Body of pancreas (tissue), 4 donors: ENCODE measurements at regions not wholly inside any gene's neighbourhood (a gene's known extent, or its start where the extent isn't known, plus 50 kb on each side); places are given as distances from the start of the nearest gene placed in this dataset.

ENCODE experiments used
- POLR2A ChIP-seq, 3 donors: fragments of 450-650 bp; IDR thresholded peaks; one replicate each; pipeline ENCODE4 v1.6.1; 2016; ENCODE audit warnings: antibody characterized with exemption in 3 of 3, mild to moderate bottlenecking in 2 of 3
- TF ChIP-seq, protein P1 (sequence below), 7 experiments: fragments of 450-650 bp in 4 of 7; fragments of 200-600 bp in 3 of 7; sonication (generic) in 3 of 7; IDR thresholded peaks; one replicate each; pipeline ENCODE4 v1.5.1; 2016 to 2019; ENCODE audit warnings: antibody characterized with exemption in 7 of 7

DNA sequence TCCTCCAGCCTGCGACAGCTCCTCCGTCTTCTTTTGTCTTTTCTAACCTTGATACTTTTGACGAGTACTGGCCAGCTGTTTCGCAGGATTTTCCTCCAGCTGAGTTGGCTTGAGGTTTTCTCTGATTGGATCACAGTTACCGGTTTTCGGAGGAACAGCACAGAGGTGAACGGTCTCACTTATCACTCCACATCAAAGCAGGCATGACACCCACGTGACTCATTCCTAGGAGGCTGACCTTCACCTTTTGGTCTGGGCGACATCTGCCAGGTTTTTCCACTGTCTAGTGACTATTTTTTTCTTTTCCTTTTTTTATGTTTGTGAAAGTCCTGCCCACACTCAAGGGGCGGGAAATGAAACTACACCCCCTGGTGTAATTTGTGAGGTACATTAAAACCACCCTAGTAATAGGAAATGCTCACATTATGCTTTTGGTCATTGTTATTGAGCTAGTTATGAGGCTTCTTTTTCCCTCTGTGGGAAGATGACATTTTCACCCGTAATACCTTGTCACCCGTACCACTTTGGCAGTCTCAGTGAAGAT lies 319.2 kb downstream of the GADD45G start:
- TF ChIP-seq, protein P1, sequence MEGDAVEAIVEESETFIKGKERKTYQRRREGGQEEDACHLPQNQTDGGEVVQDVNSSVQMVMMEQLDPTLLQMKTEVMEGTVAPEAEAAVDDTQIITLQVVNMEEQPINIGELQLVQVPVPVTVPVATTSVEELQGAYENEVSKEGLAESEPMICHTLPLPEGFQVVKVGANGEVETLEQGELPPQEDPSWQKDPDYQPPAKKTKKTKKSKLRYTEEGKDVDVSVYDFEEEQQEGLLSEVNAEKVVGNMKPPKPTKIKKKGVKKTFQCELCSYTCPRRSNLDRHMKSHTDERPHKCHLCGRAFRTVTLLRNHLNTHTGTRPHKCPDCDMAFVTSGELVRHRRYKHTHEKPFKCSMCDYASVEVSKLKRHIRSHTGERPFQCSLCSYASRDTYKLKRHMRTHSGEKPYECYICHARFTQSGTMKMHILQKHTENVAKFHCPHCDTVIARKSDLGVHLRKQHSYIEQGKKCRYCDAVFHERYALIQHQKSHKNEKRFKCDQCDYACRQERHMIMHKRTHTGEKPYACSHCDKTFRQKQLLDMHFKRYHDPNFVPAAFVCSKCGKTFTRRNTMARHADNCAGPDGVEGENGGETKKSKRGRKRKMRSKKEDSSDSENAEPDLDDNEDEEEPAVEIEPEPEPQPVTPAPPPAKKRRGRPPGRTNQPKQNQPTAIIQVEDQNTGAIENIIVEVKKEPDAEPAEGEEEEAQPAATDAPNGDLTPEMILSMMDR (IDR thresholded peaks at IDR 0.05), result peak in 6 of 7 experiments; percentile 11 to 45 (median 41)
- no peak for TF ChIP-seq POLR2A (IDR thresholded peaks at IDR 0.05)
